Stimulated activated CD8-positive, alpha-beta memory T cell treated with anti-CD3 and anti-CD28 coated beads, Interleukin-4, amount 100 ng/mL, for 48 hours (primary cell): ENCODE measurements at regions not wholly inside any gene's neighbourhood (a gene's known extent, or its start where the extent isn't known, plus 50 kb on each side); places are given as distances from the start of the nearest gene placed in this dataset.

Experiments
- DNase-seq: peaks from one replicate; pipeline ENCODE4 v3.0.0-alpha.2; 2020

GRCh38 chr22:49502126-49502826 lies 325.4 kb downstream of the BRD1 start:
- DNase-seq, result no peak

GRCh38 chr22:49500942-49501395 lies 326.7 kb downstream of the BRD1 start:
- DNase-seq, result no peak

GRCh38 chr22:49500076-49500460 lies 327.6 kb downstream of the BRD1 start:
- DNase-seq, result no peak

DNA sequence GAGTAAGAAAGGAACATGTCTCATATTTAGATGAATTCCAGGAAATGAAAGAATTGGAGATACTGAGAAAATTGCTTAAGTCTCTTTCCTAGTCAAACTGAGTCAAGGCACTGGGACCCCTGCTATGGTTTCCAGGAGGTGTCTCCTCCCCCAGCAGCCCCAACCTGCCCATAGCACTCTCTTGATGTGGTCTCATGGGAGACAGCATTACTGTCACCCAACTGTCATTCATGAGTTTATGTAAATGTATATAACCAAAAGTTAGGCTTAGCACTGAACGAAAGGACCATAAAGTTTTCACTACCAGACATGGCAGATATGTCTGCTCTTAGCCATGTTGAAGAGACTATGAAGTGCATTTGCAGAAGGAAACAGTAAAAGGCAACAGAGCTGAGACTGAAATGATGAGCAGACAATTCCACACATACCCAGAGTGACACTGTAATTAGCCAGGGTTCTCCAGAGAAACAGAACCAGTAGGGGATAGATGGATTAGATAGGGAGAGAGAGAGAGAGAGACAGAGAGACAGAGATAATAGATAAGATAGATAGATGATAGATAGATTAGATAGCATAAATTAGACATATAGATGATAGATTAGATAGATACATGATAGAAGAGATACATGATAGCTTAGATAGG lies 328.1 kb downstream of the BRD1 start:
- no peak for DNase-seq

DNA sequence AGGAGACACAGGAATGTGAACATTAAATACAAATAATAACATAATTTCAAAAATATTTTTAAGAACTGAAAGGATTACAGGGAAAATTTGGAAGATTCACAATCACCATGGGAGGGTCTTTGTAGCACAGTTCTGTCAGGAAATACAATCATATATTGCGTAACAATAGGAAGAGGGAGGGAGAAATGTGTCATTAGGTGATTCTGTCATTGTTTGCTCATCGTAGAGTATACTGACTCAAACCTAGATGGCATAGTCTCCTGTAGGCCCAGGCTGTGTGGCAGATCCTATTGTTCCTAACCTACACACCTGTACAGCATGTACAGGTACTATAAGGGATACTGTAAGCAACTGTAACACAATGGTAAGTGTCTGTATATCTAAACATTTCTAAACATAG lies 330.4 kb downstream of the BRD1 start:
- DNase-seq, result no peak

- no peak for DNase-seq
These were observed 333.1 kb downstream of the BRD1 start for GRCh38 chr22:49494555-49494954.

- no peak for DNase-seq
These were observed 334.9 kb downstream of the BRD1 start for GRCh38 chr22:49492741-49493251.

GRCh38 chr22:49492308-49492707 lies 335.4 kb downstream of the BRD1 start:
- DNase-seq, result no peak

- DNase-seq, result no peak
These were observed 335.9 kb downstream of the BRD1 start for GRCh38 chr22:49491726-49492125.

DNA sequence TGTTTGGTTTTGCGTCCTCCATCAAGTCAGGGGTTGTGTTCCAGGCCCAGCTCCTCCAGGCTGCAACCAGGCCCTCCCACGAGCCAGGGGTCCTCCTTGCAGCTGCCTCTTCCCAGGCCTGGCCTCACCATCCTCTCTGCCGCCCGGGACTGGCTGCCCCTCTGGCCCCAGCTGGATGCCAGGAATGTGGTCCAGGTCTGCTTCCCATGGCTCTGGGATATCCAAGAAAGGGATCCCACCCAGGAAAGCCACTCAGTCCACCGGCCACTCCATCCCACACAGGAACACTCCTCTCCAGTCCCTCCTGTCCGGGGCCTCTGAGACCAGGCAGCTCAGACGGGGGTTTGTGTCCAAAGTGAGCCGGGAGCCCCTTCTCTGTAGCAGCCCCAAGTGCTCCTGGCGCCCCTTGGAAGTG lies 336.4 kb downstream of the BRD1 start:
- no peak for DNase-seq

DNA sequence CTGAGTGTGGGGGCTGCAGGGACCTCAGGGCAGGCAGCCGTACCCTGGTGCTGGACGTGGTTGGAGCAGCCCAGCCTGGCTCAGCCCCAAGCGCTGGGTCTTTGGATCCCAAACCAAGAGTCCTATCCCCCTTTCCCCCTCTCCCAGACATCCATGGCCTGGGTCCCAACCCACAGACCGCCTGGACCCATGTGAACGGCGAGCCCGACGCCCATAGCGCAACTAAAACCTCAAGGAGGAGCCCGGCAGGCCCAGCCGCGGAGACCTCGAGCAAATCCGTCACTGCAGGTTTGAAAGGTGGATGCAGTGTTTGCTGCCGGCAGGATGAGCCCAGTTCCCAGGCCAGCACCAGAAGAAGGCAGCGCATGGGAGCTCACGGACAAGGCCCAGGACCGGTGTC lies 337.0 kb downstream of the BRD1 start:
- no peak for DNase-seq

DNA sequence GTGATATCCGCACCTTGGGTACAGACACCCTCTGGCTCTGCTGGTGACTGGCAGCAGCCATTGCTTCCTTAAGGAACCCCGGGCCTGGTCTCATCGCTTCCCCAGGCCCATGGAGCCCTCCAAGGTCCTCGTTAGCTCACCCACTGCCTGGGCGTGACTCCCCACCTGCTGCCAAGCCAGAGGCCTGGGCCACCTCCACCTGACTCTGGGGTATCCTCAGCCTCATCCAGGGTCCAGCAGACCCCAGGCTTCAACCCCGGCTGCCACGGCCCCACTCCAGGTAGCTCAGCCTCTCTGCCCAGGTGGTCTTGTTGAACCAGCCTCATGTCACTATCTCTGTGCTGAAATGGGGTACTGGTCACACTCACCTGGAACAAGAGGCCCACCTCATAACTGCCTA lies 337.9 kb downstream of the BRD1 start:
- DNase-seq, result no peak

DNA sequence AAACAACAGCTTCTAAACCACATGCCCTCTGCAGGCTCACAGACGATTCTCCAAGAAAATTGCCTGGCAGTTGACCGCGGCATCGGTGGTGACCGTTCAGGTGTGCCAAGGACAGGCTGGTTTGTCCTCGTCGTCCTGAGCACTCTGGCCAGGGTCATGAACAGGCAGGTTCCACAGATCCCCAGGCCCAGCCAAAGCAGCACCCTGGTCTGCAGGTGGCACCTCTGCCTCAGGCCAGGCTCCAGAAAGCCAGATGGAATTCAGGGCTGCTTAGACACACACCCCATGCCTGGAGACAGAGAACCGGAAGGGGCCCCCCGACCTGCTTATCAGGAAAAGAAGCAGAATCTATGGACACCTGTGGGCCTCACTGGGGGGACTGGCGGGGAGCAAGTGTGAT lies 338.7 kb downstream of the BRD1 start:
- DNase-seq, result no peak

- DNase-seq, result no peak
These were observed 339.7 kb downstream of the BRD1 start for GRCh38 chr22:49487950-49488349.

GRCh38 chr22:49486225-49486624 lies 341.4 kb downstream of the BRD1 start:
- DNase-seq, result no peak

DNA sequence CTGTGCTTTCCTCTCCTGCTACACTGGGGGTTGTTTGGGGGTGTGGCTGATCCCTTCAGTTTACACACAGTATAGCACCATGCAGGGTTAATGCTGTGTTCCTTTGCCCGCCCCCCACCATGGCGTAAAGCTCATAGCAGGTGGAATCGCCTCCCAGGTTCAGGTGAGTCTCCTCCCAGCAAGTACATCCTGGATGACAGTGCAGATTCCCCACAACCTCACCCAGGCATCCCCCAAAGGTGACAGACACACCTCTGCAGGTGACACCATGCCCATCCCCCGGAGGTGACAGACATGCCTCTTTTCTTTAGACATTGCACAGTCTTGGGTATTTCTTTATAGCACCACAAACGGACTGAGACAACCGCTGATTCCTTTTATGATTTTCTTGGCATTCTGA lies 343.7 kb downstream of the BRD1 start:
- no peak for DNase-seq

DNA sequence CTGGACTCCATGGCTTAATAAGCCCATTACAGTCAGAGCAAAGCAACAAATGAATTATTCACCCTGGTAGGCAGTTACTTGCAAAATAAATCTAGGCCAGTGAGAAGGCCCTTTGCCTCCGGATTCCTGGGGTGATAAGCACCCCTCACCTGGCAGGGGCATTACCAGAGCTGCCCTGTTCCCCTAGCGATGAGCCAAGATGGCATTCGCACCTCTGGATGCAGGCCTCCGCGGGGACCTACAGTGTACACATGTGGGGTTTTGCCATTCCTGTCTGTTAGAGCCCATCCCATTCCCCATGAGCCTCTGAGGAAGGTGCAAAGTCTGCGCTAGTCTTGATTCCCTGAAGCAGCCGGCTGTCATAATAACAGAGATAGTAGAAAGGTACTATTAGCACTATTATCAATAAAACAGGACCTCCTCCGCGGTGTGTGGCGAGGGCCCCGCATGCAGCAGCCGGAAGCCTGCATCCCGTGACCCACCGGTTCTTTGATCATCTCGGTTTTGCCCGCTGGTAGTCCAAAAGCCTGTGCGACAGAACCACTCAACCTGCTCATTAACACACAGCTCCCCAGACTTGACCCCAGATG lies 344.3 kb downstream of the BRD1 start:
- no peak for DNase-seq

GRCh38 chr22:49482811-49483210 lies 344.9 kb downstream of the BRD1 start:
- no peak for DNase-seq

GRCh38 chr22:49481659-49482399 lies 345.8 kb downstream of the BRD1 start:
- DNase-seq, result no peak

DNA sequence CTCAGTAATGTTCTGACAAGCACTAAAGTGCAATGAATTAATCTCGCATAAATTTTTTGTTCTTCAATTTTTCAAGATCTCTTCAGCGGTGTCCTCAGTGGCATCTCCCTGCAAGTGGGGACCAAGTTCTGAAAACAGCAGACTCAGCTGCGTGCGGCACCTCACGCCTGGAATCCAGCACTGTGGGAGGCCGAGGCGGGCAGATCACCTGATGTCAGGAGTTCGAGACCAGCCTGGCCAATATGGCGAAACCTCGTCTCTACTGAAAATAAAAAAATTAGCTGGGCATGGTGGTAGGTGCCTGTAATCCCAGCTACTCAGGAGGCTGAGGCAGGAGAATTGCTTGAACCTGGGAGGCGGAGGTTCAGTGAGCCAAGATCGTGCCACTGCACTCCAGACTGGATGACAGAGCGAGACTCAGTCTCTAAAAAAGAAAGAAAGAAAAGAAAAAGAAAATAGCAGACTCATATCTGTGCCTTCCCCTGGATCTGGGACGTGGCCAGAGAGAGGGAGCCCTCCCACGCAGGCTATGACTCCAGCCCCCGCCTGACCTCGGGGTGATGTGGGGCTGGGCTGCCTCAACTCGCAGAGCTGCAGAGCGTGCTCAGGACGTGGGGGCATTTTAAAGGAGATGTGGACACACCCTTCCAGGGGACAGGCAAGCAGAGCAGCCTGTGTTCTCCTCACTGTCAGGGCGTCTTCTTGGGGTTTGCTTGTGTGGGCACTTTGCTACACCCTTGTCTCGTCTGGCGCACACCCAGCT lies 346.6 kb downstream of the BRD1 start:
- DNase-seq, result no peak

GRCh38 chr22:49480331-49480730 lies 347.3 kb downstream of the BRD1 start:
- no peak for DNase-seq

DNA sequence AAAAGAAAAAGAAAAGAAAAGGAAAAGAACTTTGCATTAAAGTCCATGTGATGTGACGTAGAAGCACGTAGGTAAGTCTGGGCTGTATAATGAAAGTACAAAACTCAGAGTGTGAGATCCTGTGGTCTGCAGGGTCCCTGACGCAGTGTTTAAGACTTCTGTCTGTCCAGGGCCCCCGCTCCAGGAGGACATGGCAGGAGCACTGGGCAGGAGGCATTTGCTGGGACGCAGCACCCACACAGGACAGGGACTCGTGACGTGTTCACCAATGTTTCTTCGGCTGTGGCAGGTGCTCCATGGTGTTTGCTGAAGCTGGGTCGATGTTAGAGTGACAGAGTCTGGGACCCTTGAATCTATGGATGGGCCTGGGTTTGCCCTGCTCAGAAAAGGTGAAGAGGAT lies 348.1 kb downstream of the BRD1 start:
- no peak for DNase-seq
